ENCODE measurements at regions not wholly inside any gene's neighbourhood (a gene's known extent, or its start where the extent isn't known, plus 50 kb on each side); places are given as distances from the start of the nearest gene placed in this dataset.

DNA sequence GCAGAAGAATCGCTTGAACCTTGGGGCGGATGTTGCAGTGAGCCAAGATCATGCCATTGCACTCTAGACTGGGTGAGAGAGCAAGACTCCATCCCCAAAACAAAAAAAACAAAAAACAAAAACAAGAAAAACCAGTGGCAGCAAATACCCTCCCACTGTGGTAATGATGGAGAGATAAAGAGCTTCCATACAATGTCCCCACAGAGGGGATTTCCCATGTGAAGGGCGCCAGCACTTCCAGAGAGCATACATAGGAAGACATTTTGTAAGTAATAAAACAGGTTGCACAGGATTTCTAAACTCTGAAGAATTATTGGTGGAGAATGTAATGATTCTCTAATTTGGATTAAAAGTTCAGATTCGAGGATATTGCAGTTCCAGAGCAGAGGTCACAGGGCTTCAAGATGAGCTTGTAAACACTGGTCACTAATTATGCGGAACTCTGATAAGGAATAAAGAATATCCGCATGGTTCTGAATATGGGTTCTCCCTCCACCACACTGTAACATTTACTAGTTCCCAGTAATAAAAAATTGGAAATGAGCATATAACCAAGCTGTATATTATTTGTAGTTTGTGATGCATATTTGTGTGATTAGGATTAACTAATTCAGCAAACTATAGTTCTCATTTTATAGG is 290.1 kb upstream of the SLC10A2 start:
- Histone ChIP-seq H3K4me3 (no peak overlapping the region), H4K20me1 (ENCODE audit: insufficient read depth, poor library complexity, severe bottlenecking) (no peaks in the 10 kb centered on the region), H3K79me2 (no peaks in the 10 kb centered on the region), H3K4me2 (no peak overlapping the region), H2AFZ (no peak overlapping the region), H3K9me3 (ENCODE audit: low read depth) (no peaks in the 10 kb centered on the region), H3K27me3 (no peaks in the 10 kb centered on the region), H3K9me2 (replicated peaks; ENCODE audit: insufficient read depth) (no peaks in the 10 kb centered on the region), H3K4me1 (ENCODE audit: insufficient read depth) (peaks cover 5% of the 10 kb centered on the region), H3K27ac (no peak overlapping the region), H3K36me3 (replicated peaks; ENCODE audit: insufficient read depth, low read depth) (no peaks in the 10 kb centered on the region)
- TF ChIP-seq EZH2phosphoT487 (IDR thresholded peaks at IDR 0.05; ENCODE audit: low read depth, severe bottlenecking, unreplicated experiment) (no peak), EZH2 (IDR thresholded peaks at IDR 0.05; ENCODE audit: borderline replicate concordance) (no peak)
- TF ChIP-seq, protein P1, sequence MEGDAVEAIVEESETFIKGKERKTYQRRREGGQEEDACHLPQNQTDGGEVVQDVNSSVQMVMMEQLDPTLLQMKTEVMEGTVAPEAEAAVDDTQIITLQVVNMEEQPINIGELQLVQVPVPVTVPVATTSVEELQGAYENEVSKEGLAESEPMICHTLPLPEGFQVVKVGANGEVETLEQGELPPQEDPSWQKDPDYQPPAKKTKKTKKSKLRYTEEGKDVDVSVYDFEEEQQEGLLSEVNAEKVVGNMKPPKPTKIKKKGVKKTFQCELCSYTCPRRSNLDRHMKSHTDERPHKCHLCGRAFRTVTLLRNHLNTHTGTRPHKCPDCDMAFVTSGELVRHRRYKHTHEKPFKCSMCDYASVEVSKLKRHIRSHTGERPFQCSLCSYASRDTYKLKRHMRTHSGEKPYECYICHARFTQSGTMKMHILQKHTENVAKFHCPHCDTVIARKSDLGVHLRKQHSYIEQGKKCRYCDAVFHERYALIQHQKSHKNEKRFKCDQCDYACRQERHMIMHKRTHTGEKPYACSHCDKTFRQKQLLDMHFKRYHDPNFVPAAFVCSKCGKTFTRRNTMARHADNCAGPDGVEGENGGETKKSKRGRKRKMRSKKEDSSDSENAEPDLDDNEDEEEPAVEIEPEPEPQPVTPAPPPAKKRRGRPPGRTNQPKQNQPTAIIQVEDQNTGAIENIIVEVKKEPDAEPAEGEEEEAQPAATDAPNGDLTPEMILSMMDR (IDR thresholded peaks at IDR 0.05; ENCODE audit: poor library complexity): no peak
- no peak for DNase-seq (ENCODE audit: low spot score)
- WGBS (ENCODE audit: low lambda C conversion rate, missing lambda C conversion rate): 85% methylated on average over 6 of the region's 6 CpGs

DNA sequence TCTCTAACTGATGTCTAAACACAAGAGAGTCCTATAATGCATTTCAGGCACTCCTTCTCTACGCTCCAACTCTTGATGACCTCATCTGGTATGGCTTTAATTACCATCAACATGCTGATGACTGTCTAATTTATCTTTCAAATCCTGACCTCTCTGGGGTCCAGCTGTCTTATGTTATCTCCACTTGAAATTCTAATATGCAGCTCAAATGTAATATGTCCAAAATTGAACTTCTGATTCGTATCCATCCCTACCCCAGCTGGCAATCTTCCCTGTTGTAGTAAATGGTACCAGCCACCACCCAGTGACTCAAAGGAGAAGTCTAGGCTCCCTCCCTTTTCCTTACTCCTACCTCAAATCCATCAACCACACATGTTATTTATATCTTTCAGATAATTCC is 288.0 kb upstream of the SLC10A2 start:
- H3K4me1 ChIP-seq (ENCODE audit: insufficient read depth): peaks cover 5% of the 10 kb centered on the region
- 77% methylated on average over 2 of the region's 2 CpGs for WGBS (ENCODE audit: low lambda C conversion rate, missing lambda C conversion rate)
- H3K9me2 ChIP-seq (replicated peaks; ENCODE audit: insufficient read depth): no peaks in the 10 kb centered on the region
- H3K4me3 ChIP-seq: no peak overlapping the region
- H3K79me2 ChIP-seq: no peaks in the 10 kb centered on the region
- H3K4me2 ChIP-seq: no peak overlapping the region
- TF ChIP-seq, protein P1 (IDR thresholded peaks at IDR 0.05; ENCODE audit: poor library complexity): no peak
- TF ChIP-seq EZH2phosphoT487 (IDR thresholded peaks at IDR 0.05; ENCODE audit: low read depth, severe bottlenecking, unreplicated experiment) (no peak), EZH2 (IDR thresholded peaks at IDR 0.05; ENCODE audit: borderline replicate concordance) (no peak)
- no peak overlapping the region for H2AFZ ChIP-seq
- no peaks in the 10 kb centered on the region for H4K20me1 ChIP-seq (ENCODE audit: insufficient read depth, poor library complexity, severe bottlenecking)
- no peaks in the 10 kb centered on the region for H3K36me3 ChIP-seq (replicated peaks; ENCODE audit: insufficient read depth, low read depth)
- no peak for DNase-seq (ENCODE audit: low spot score)
- H3K27me3 ChIP-seq: no peaks in the 10 kb centered on the region
- no peak overlapping the region for H3K27ac ChIP-seq
- H3K9me3 ChIP-seq (ENCODE audit: low read depth): no peaks in the 10 kb centered on the region

- H3K36me3 ChIP-seq (replicated peaks; ENCODE audit: insufficient read depth, low read depth): no peaks in the 10 kb centered on the region
- peak; percentile 41 for DNase-seq (ENCODE audit: low spot score)
- H2AFZ ChIP-seq: no peak overlapping the region
- no peak for TF ChIP-seq EZH2phosphoT487 (IDR thresholded peaks at IDR 0.05; ENCODE audit: low read depth, severe bottlenecking, unreplicated experiment)
- TF ChIP-seq, protein P1 (IDR thresholded peaks at IDR 0.05; ENCODE audit: poor library complexity): no peak
- TF ChIP-seq EZH2 (IDR thresholded peaks at IDR 0.05; ENCODE audit: borderline replicate concordance): no peak
- H3K9me2 ChIP-seq (replicated peaks; ENCODE audit: insufficient read depth): no peaks in the 10 kb centered on the region
- no peaks in the 10 kb centered on the region for H3K4me1 ChIP-seq (ENCODE audit: insufficient read depth)
- peak overlapping the region; percentile 32 for H3K4me2 ChIP-seq
- H3K9me3 ChIP-seq (ENCODE audit: low read depth): no peaks in the 10 kb centered on the region
- no peaks in the 10 kb centered on the region for H4K20me1 ChIP-seq (ENCODE audit: insufficient read depth, poor library complexity, severe bottlenecking)
- WGBS (ENCODE audit: low lambda C conversion rate, missing lambda C conversion rate): 22% methylated on average over 10 of the region's 10 CpGs
- H3K27me3 ChIP-seq: no peaks in the 10 kb centered on the region
- no peak overlapping the region for H3K4me3 ChIP-seq
- H3K27ac ChIP-seq: peak overlapping the region; percentile 20
- no peaks in the 10 kb centered on the region for H3K79me2 ChIP-seq
These were observed 285.0 kb upstream of the SLC10A2 start for GRCh38 chr13:103351035-103351828.

All from hepatocyte (in vitro differentiated cells).